OCI-LY3 (cell line): ENCODE measurements at regions not wholly inside any gene's neighbourhood (a gene's known extent, or its start where the extent isn't known, plus 50 kb on each side); places are given as distances from the start of the nearest gene placed in this dataset.
A peak's percentile ranks its signal among the peaks of the same experiment; 100 is the strongest.

Experiments
- H2AFZ ChIP-seq: fragments of 200-600, 300-600 bp; shearing (Covaris generic); 2 replicates; pipeline ENCODE4 v1.6.0; 2014; ENCODE audit warnings: antibody characterized with exemption, low read depth, low read length
- H3K27ac ChIP-seq: fragments of 200-600, 300-600 bp; sonication (generic); 2 replicates; pipeline ENCODE4 v1.5.1; 2014; ENCODE audit warnings: mild to moderate bottlenecking, low read length, moderate library complexity, mixed read lengths
- H3K27me3 ChIP-seq: fragments of 200-600, 300-600 bp; sonication (generic); 2 replicates; pipeline ENCODE4 v1.6.1; 2014; ENCODE audit warnings: low read depth, low read length, mixed read lengths
- H3K36me3 ChIP-seq: fragments of 200-600, 300-600 bp; sonication (generic); replicated peaks from 2 replicates; pipeline ENCODE3; 2014; ENCODE audit warnings: low read depth, low read length, mixed read lengths
- H3K4me1 ChIP-seq: fragments of 300-600, 200-600 bp; sonication (generic); 2 replicates; pipeline ENCODE4 v1.6.1; 2014; ENCODE audit warnings: low read length, mixed read lengths
- H3K4me2 ChIP-seq: fragments of 200-600, 300-600 bp; sonication (generic); 2 replicates; pipeline ENCODE4 v1.6.1; 2014; ENCODE audit warnings: low read length, mixed read lengths
- H3K4me3 ChIP-seq: fragments of 300-600, 200-600 bp; sonication (generic); 2 replicates; pipeline ENCODE4 v1.5.1; 2014; ENCODE audit warnings: antibody characterized with exemption, mild to moderate bottlenecking, low read length, moderate library complexity
- H3K79me2 ChIP-seq: fragments of 300-600, 200-600 bp; shearing (Covaris generic); 2 replicates; pipeline ENCODE4 v1.6.1; 2014; ENCODE audit warnings: mild to moderate bottlenecking, low read length, mixed read lengths
- H3K9ac ChIP-seq: fragments of 300-600, 200-600 bp; shearing (Covaris generic); 2 replicates; pipeline ENCODE4 v1.6.0; 2014; ENCODE audit warnings: mild to moderate bottlenecking, low read length, moderate library complexity
- H3K9me3 ChIP-seq: fragments of 200-600, 300-600 bp; shearing (Covaris generic); 2 replicates; pipeline ENCODE4 v1.6.1; 2014; ENCODE audit warnings: low read length, mixed read lengths; ENCODE audit not compliant: insufficient read depth
- H4K20me1 ChIP-seq: fragments of 200-600, 300-600 bp; sonication (generic); 2 replicates; pipeline ENCODE4 v1.6.1; 2016; ENCODE audit warnings: low read length, mixed read lengths; ENCODE audit not compliant: insufficient read depth
- EZH2phosphoT487 ChIP-seq: fragments of 200-600 bp; shearing (Covaris generic); IDR thresholded peaks from 2 replicates; pipeline ENCODE4 v1.6.1; 2018; ENCODE audit warnings: antibody characterized with exemption, mixed run types, low read depth
- TF ChIP-seq, protein P1 (sequence below): fragments of 200-600, 300-600 bp; sonication (generic); IDR thresholded peaks from 2 replicates; pipeline ENCODE4 v1.5.1; 2014; ENCODE audit warnings: antibody characterized with exemption, low read length, low read depth

DNA sequence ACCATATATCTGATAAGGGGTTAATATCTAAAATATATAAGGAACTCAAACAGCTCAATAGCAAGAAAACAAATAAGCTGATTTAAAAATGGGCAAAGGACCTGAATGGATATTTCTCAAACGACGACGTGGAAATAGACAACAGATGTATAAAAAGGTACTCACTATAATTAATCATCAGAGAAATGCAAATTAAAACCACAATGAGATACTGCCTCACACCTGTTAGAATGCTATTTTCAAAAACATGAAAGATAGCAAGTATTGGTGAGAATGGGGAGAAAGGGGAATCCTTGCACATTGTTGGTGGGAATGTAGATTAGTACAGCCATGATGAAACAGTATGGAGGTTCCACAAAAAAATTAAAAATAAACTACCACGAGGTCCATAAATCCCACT is 163.2 kb downstream of the DKK1 start:
- Histone ChIP-seq H3K79me2 (no peaks in the 10 kb centered on the region), H3K4me2 (no peak overlapping the region), H2AFZ (no peak overlapping the region), H3K36me3 (no peaks in the 10 kb centered on the region), H3K27ac (no peak overlapping the region), H4K20me1 (no peaks in the 10 kb centered on the region), H3K4me3 (no peak overlapping the region), H3K9me3 (no peaks in the 10 kb centered on the region), H3K9ac (no peak overlapping the region), H3K27me3 (no peaks in the 10 kb centered on the region), H3K4me1 (peaks cover 8% of the 10 kb centered on the region)
- TF ChIP-seq EZH2phosphoT487 = no peak
- TF ChIP-seq, protein P1, sequence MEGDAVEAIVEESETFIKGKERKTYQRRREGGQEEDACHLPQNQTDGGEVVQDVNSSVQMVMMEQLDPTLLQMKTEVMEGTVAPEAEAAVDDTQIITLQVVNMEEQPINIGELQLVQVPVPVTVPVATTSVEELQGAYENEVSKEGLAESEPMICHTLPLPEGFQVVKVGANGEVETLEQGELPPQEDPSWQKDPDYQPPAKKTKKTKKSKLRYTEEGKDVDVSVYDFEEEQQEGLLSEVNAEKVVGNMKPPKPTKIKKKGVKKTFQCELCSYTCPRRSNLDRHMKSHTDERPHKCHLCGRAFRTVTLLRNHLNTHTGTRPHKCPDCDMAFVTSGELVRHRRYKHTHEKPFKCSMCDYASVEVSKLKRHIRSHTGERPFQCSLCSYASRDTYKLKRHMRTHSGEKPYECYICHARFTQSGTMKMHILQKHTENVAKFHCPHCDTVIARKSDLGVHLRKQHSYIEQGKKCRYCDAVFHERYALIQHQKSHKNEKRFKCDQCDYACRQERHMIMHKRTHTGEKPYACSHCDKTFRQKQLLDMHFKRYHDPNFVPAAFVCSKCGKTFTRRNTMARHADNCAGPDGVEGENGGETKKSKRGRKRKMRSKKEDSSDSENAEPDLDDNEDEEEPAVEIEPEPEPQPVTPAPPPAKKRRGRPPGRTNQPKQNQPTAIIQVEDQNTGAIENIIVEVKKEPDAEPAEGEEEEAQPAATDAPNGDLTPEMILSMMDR = no peak

DNA sequence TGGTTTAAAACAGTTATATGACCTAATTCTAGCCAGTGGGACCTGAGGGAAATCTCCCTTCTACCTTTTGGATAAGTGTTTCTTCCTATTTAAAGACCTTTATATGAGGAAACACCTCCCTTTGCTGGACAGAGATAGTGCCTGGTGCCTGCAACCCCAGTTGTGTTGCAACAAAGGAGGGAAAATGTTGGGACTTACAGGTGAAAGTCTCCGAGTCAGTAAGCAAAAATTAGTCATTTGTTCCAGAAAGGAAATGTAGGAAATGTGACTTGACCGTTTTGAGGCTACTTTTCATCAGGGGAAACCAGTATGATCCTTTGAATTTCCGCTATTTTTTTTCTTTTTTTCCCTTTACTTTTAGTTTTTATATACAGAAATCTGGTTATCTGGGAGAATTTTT is 165.5 kb downstream of the DKK1 start:
- no peak overlapping the region for H3K27ac ChIP-seq
- H3K4me2 ChIP-seq = no peak overlapping the region
- H3K36me3 ChIP-seq = no peaks in the 10 kb centered on the region
- H3K27me3 ChIP-seq = no peaks in the 10 kb centered on the region
- no peaks in the 10 kb centered on the region for H3K79me2 ChIP-seq
- H3K4me1 ChIP-seq = peaks cover 4% of the 10 kb centered on the region
- no peaks in the 10 kb centered on the region for H3K9me3 ChIP-seq
- H4K20me1 ChIP-seq = no peaks in the 10 kb centered on the region
- H3K4me3 ChIP-seq = no peak overlapping the region
- no peak overlapping the region for H2AFZ ChIP-seq
- H3K9ac ChIP-seq = no peak overlapping the region
- TF ChIP-seq EZH2phosphoT487 = no peak
- TF ChIP-seq, protein P1 = no peak

DNA sequence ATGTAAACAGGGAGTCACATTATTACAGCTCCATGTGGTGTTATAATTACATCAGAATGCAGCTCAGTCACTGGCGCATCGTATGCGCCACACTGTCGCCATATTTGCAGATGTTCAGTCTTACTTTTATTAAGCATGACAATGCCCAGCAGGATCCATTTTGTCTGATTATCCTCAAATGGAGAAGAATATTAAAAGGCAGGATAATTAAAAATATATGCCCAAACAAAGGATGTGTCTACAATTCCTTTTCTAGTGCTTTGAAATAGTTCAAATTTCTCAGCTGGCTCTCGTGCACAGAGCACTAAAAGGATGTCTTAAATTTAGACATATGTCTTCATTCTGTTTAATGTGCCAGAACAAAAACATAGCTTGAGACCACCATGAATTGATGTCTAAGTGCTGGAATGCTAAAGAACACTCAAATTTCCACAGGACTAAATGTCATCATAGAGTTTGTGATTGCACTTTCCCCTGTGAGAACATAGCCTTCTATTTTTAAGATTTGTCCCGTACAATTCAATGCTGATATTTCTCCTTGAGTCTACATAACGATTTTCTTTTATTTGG is 168.0 kb downstream of the DKK1 start:
- no peak overlapping the region for H3K4me3 ChIP-seq
- no peak overlapping the region for H3K9ac ChIP-seq
- TF ChIP-seq, protein P1 = no peak
- no peak for TF ChIP-seq EZH2phosphoT487
- no peak overlapping the region for H2AFZ ChIP-seq
- no peaks in the 10 kb centered on the region for H3K27me3 ChIP-seq
- peaks cover 11% of the 10 kb centered on the region for H3K4me1 ChIP-seq
- H3K9me3 ChIP-seq = no peaks in the 10 kb centered on the region
- no peak overlapping the region for H3K4me2 ChIP-seq
- H3K27ac ChIP-seq = no peak overlapping the region
- no peaks in the 10 kb centered on the region for H3K36me3 ChIP-seq
- no peaks in the 10 kb centered on the region for H4K20me1 ChIP-seq
- no peaks in the 10 kb centered on the region for H3K79me2 ChIP-seq

DNA sequence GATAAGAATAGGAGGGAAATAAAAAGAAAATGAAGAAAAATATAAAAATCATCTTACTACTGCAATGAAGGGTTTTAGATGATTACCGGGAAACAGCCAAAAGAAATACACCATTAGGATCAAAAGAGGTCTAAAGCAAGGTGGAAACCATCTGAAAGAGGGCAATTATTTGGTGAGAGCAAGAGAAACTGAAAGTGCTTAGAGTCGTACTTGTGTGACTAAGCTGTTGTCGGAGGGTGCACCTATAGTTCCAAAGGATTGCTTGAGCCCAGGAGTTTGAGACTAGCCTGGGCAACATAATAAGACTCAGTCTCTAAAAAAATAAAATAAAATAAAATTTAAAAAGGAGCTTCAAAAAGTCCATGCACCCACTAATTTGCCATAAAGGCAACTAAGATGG is 169.5 kb downstream of the DKK1 start:
- Histone ChIP-seq H3K4me2 (peak overlapping the region; percentile 53), H3K9ac (no peak overlapping the region; the same call in 1 of the 2 replicates), H3K36me3 (no peaks in the 10 kb centered on the region), H3K9me3 (no peaks in the 10 kb centered on the region), H4K20me1 (no peaks in the 10 kb centered on the region), H3K4me1 (peaks cover 12% of the 10 kb centered on the region), H3K4me3 (peak overlapping the region; percentile 37), H3K79me2 (no peaks in the 10 kb centered on the region), H2AFZ (0 out of 2 replicates have a peak overlapping the region, but pooled peaks have one; percentile 60), H3K27me3 (no peaks in the 10 kb centered on the region), H3K27ac (no peak overlapping the region)
- no peak for TF ChIP-seq EZH2phosphoT487
- TF ChIP-seq, protein P1 = no peak
